ENCODE measurements at regions not wholly inside any gene's neighbourhood (a gene's known extent, or its start where the extent isn't known, plus 50 kb on each side); places are given as distances from the start of the nearest gene placed in this dataset.

- no peak for DNase-seq (ENCODE audit: low read depth in 3 of 3, low spot score in 2 of 3)
Observed at GRCh38 chr18:45464619-45465018, 150.7 kb upstream of the SLC14A2 start.

- no peak for DNase-seq (ENCODE audit: low read depth in 3 of 3, low spot score in 2 of 3)
Observed at GRCh38 chr18:45467293-45467692, 148.0 kb upstream of the SLC14A2 start.

- no peak for DNase-seq (ENCODE audit: low read depth in 3 of 3, low spot score in 2 of 3)
Observed at GRCh38 chr18:45467945-45468344, 147.3 kb upstream of the SLC14A2 start.

- DNase-seq (ENCODE audit: low read depth in 3 of 3, low spot score in 2 of 3) = no peak
Observed at GRCh38 chr18:45478889-45479288, 136.4 kb upstream of the SLC14A2 start.

- no peak for DNase-seq (ENCODE audit: low read depth in 3 of 3, low spot score in 2 of 3)
Observed at GRCh38 chr18:45480219-45481015, 134.9 kb upstream of the SLC14A2 start.

- no peak for DNase-seq (ENCODE audit: low read depth in 3 of 3, low spot score in 2 of 3)
Observed at GRCh38 chr18:45481821-45482220, 133.5 kb upstream of the SLC14A2 start.

- no peak for DNase-seq (ENCODE audit: low read depth in 3 of 3, low spot score in 2 of 3)
Observed at GRCh38 chr18:45482286-45482685, 133.0 kb upstream of the SLC14A2 start.

GRCh38 chr18:45487581-45487980, 127.7 kb upstream of the SLC14A2 start:
- DNase-seq (ENCODE audit: low read depth in 3 of 3, low spot score in 2 of 3) = no peak

- no peak for DNase-seq (ENCODE audit: low read depth in 3 of 3, low spot score in 2 of 3)
Observed at GRCh38 chr18:45488645-45489044, 126.6 kb upstream of the SLC14A2 start.

GRCh38 chr18:45493830-45494229, 121.4 kb upstream of the SLC14A2 start:
- no peak for DNase-seq (ENCODE audit: low read depth in 3 of 3, low spot score in 2 of 3)

GRCh38 chr18:45494811-45495210, 120.5 kb upstream of the SLC14A2 start:
- no peak for DNase-seq (ENCODE audit: low read depth in 3 of 3, low spot score in 2 of 3)

GRCh38 chr18:45496741-45497140, 118.5 kb upstream of the SLC14A2 start:
- DNase-seq (ENCODE audit: low read depth in 3 of 3, low spot score in 2 of 3) = no peak

- no peak for DNase-seq (ENCODE audit: low read depth in 3 of 3, low spot score in 2 of 3)
Observed at GRCh38 chr18:45497595-45498286, 117.5 kb upstream of the SLC14A2 start.

GRCh38 chr18:45498287-45498658, 117.0 kb upstream of the SLC14A2 start:
- no peak for DNase-seq (ENCODE audit: low read depth in 3 of 3, low spot score in 2 of 3)

GRCh38 chr18:45503990-45504389, 111.3 kb upstream of the SLC14A2 start:
- no peak for DNase-seq (ENCODE audit: low read depth in 3 of 3, low spot score in 2 of 3)

- DNase-seq (ENCODE audit: low read depth in 3 of 3, low spot score in 2 of 3) = peak in 2 of 3 donors; percentile 51 to 55
Observed at GRCh38 chr18:45505497-45506206, 109.6 kb upstream of the SLC14A2 start.

GRCh38 chr18:45506951-45507350, 108.3 kb upstream of the SLC14A2 start:
- DNase-seq (ENCODE audit: low read depth in 3 of 3, low spot score in 2 of 3) = no peak

- DNase-seq (ENCODE audit: low read depth in 3 of 3, low spot score in 2 of 3) = no peak
Observed at GRCh38 chr18:45509535-45509934, 105.7 kb upstream of the SLC14A2 start.

- no peak for DNase-seq (ENCODE audit: low read depth in 3 of 3, low spot score in 2 of 3)
Observed at GRCh38 chr18:45510656-45511055, 104.6 kb upstream of the SLC14A2 start.

GRCh38 chr18:45512363-45512953, 102.8 kb upstream of the SLC14A2 start:
- no peak for DNase-seq (ENCODE audit: low read depth in 3 of 3, low spot score in 2 of 3)

GRCh38 chr18:45517181-45517741, 98.0 kb upstream of the SLC14A2 start:
- no peak for DNase-seq (ENCODE audit: low read depth in 3 of 3, low spot score in 2 of 3)
